Type B pancreatic cell (in vitro differentiated cells): ENCODE measurements at regions not wholly inside any gene's neighbourhood (a gene's known extent, or its start where the extent isn't known, plus 50 kb on each side); places are given as distances from the start of the nearest gene placed in this dataset.

Source experiments
- DNase-seq: peaks from one replicate; pipeline ENCODE4 v3.0.0; 2021; ENCODE audit warnings: mixed read lengths; ENCODE audit not compliant: unreplicated experiment; ENCODE audit errors: extremely low spot score
- H3K27ac Mint-ChIP-seq: 2 replicates; pipeline ENCODE4 v1.8.0; 2021; ENCODE audit warnings: mild to moderate bottlenecking, mixed read lengths
- H3K27me3 Mint-ChIP-seq: 2 replicates; pipeline ENCODE4 v1.8.0; 2021; ENCODE audit warnings: mixed read lengths
- H3K36me3 Mint-ChIP-seq: 2 replicates; pipeline ENCODE4 v1.8.0; 2021; ENCODE audit warnings: mixed read lengths
- H3K4me1 Mint-ChIP-seq: one replicate; pipeline ENCODE4 v1.8.0; 2021; ENCODE audit warnings: mixed read lengths; ENCODE audit not compliant: unreplicated experiment
- H3K4me3 Mint-ChIP-seq: 2 replicates; pipeline ENCODE4 v1.8.0; 2021; ENCODE audit warnings: mild to moderate bottlenecking, mixed read lengths
- H3K9me3 Mint-ChIP-seq: 2 replicates; pipeline ENCODE4 v1.8.0; 2021; ENCODE audit warnings: mixed read lengths
- TF ChIP-seq, protein P1 (sequence below): fragments of 200-600 bp; sonication (generic); conservative IDR thresholded peaks from 2 replicates; pipeline ENCODE4 v1.5.0; 2021; ENCODE audit warnings: antibody characterized with exemption, mild to moderate bottlenecking

DNA sequence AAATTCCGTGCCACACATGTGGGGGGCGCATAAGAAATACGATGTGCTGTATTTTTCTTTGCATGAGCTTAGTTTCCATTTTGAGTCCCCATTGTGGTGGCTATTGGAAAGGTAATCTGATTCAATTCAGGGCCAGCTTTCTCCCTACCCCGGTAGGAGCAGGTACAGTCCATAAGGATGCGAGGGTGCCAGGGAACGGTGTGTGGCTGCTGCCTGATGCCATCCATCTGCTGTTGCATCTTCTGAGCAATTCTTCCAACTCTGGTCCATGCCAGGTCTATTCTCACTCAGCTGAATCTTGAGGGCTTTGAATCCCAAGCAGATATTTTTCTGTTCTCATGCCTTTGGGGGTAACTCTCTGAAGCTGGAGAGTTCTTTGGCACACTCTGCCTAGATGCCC, 392.7 kb downstream of the AGTPBP1 start:
- Mint-ChIP-seq H3K4me3 (no peak overlapping the region), H3K27ac (no peak overlapping the region), H3K36me3 (no peaks in the 10 kb centered on the region), H3K9me3 (no peaks in the 10 kb centered on the region), H3K27me3 (no peaks in the 10 kb centered on the region), H3K4me1 (no peaks in the 10 kb centered on the region)
- DNase-seq, result no peak
- TF ChIP-seq, protein P1, sequence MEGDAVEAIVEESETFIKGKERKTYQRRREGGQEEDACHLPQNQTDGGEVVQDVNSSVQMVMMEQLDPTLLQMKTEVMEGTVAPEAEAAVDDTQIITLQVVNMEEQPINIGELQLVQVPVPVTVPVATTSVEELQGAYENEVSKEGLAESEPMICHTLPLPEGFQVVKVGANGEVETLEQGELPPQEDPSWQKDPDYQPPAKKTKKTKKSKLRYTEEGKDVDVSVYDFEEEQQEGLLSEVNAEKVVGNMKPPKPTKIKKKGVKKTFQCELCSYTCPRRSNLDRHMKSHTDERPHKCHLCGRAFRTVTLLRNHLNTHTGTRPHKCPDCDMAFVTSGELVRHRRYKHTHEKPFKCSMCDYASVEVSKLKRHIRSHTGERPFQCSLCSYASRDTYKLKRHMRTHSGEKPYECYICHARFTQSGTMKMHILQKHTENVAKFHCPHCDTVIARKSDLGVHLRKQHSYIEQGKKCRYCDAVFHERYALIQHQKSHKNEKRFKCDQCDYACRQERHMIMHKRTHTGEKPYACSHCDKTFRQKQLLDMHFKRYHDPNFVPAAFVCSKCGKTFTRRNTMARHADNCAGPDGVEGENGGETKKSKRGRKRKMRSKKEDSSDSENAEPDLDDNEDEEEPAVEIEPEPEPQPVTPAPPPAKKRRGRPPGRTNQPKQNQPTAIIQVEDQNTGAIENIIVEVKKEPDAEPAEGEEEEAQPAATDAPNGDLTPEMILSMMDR, result no peak

DNA sequence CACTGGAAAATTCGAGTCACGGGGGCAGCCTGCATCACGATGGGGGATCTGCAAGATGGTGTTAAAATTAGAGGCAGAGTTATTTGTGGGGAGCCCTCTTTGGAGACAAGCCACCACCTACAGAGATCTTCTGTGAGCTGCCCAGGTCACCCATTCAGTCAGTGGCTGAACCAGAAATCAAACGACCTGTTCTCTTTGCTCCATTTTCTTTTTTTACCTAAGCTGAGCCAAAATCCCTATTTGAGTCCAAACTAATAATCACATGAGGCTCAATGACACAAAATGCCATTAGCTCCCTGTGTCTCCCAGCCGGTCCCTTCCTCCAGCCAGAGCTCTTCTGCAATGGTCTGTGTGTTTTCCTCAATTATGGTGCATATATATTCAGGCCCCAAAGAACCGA, 394.2 kb downstream of the AGTPBP1 start:
- no peaks in the 10 kb centered on the region for H3K36me3 Mint-ChIP-seq

DNA sequence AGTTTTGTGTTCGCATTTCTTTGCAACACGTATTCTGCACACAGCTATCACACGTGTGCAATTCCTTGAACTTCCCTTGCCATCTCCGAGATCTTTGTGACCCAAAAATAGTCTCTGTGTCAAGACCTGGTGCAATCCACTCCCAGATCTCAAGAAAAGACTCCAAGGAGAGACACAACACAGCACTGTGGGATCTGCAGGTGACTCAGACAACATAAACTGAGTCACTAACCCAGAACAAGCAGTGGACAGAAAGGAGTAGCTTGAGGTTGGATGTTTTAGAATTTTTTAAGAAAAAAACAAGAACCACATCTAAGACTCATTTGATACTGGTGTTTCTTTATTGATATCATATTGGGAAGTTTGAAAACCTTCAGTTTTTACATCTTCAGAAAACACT, 396.9 kb downstream of the AGTPBP1 start:
- Mint-ChIP-seq H3K4me3 (no peak overlapping the region), H3K9me3 (no peaks in the 10 kb centered on the region), H3K27ac (no peak overlapping the region), H3K4me1 (no peaks in the 10 kb centered on the region), H3K36me3 (no peaks in the 10 kb centered on the region), H3K27me3 (peaks cover 11% of the 10 kb centered on the region)
- no peak for DNase-seq
- TF ChIP-seq, protein P1, result no peak

More for the DNA sequence above, 394.2 kb downstream of the AGTPBP1 start:
- Mint-ChIP-seq H3K27ac (no peak overlapping the region), H3K4me3 (no peak overlapping the region), H3K4me1 (no peaks in the 10 kb centered on the region), H3K27me3 (peaks cover 6% of the 10 kb centered on the region), H3K9me3 (no peaks in the 10 kb centered on the region)
- TF ChIP-seq, protein P1, result no peak
- DNase-seq, result no peak

DNA sequence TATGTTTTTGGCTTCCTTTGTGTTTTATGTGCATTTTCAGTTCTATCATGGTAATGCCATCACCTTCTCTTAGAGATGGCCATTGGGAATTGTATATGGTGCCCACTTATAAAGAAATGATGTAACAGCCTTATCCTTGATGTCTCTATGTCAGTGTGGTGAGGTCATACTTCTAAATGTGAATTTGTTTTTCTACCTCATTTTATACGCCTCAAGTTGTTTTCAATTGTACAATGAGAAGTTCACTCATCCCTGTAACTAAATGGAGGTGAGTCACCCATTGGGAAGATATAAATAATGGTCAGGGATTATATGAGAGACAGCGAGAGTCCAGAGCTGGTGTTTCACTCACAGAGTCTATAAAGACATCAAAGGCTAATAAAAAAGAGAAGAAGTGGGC, 402.4 kb downstream of the AGTPBP1 start:
- Mint-ChIP-seq H3K36me3 (no peaks in the 10 kb centered on the region), H3K4me3 (no peak overlapping the region), H3K27me3 (peaks cover 15% of the 10 kb centered on the region), H3K4me1 (peaks cover 14% of the 10 kb centered on the region), H3K9me3 (no peaks in the 10 kb centered on the region), H3K27ac (no peak overlapping the region)
- no peak for DNase-seq
- TF ChIP-seq, protein P1, result no peak

DNA sequence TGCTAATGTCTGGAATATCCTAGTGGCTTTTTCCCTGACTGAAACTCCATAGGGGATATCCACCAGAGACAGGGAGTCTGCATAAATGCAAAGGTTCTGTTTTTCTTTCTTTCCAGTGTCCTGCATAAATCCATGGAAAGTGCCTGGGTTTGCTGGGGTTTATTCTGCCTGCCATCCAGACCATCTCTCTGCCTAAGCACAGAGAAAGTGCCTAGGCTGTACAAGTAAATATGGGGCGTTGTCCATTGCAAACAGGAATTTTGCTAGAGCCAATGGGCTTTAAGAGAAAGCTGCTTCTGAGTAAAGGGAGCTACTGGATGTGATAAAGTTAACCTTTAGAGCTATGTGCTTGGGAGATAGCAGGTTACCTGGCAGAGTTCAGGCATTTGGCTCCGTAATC, 407.5 kb downstream of the AGTPBP1 start:
- H3K27ac Mint-ChIP-seq, result no peak overlapping the region
- peaks cover under 1% of the 10 kb centered on the region for H3K27me3 Mint-ChIP-seq
- TF ChIP-seq, protein P1, result no peak
- H3K36me3 Mint-ChIP-seq, result no peaks in the 10 kb centered on the region
- no peak overlapping the region for H3K4me3 Mint-ChIP-seq
- peaks cover 15% of the 10 kb centered on the region for H3K4me1 Mint-ChIP-seq
- H3K9me3 Mint-ChIP-seq, result no peaks in the 10 kb centered on the region
- DNase-seq, result no peak

DNA sequence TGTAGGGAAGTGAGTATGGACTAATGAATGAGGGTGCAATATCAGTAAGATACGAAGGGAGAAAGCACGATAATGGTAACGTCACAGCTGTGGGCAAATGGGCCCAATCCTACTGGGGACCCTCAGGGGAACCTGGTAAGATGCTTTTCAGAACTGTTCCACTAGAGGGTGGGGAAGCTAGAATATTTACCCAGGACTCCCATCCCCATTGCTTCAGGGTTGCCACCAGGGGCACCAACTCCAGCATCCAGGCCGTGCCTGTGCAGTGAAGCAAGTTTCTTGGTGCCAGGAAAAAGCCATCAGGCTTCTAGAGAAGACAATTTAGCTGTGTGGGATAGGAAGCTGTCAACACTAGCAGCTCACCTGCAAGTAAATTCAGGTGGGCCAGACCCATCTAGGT, 409.3 kb downstream of the AGTPBP1 start:
- TF ChIP-seq, protein P1, result peak; percentile 59
- Mint-ChIP-seq H3K9me3 (no peaks in the 10 kb centered on the region), H3K4me3 (no peak overlapping the region), H3K36me3 (no peaks in the 10 kb centered on the region), H3K27me3 (no peaks in the 10 kb centered on the region), H3K27ac (no peak overlapping the region), H3K4me1 (peaks cover 15% of the 10 kb centered on the region)
- no peak for DNase-seq
